SK-N-SH (cell line): ENCODE measurements at regions not wholly inside any gene's neighbourhood (a gene's known extent, or its start where the extent isn't known, plus 50 kb on each side); places are given as distances from the start of the nearest gene placed in this dataset.

Experiments
- CTCF ChIA-PET: fragments of 300-600, 350-600 bp; formaldehyde crosslinking; extraction: SDS; loops from one replicate; lab custom pipeline; 2021; lab: Yijun Ruan, JAX
- POLR2A ChIA-PET: fragments of 350-600 bp; sonication (Branson Sonifier 250); formaldehyde crosslinking; extraction: SDS; loops from one replicate; lab custom pipeline; 2020; ENCODE audit warnings: antibody characterized with exemption, inconsistent platforms; lab: Yijun Ruan, JAX
- DNase-seq: peaks from one replicate; pipeline ENCODE4 v3.0.0; 2012
- H2AFZ ChIP-seq: fragments of 200-600 bp; sonication (generic); 2 replicates; pipeline ENCODE4 v1.8.1; 2016; ENCODE audit warnings: antibody characterized with exemption, mild to moderate bottlenecking, low read depth
- H3F3A ChIP-seq: fragments of 200-600 bp; sonication (generic); replicated peaks from 2 replicates; pipeline ENCODE3; 2016; ENCODE audit warnings: antibody characterized with exemption, mild to moderate bottlenecking; ENCODE audit not compliant: insufficient read depth
- H3K27ac ChIP-seq, 2 experiments: fragments of 200-500 bp in 1 of 2; fragments of 200-600 bp in 1 of 2; sonication (Bioruptor generic) in 1 of 2; sonication (generic), shearing (Covaris generic) in 1 of 2; 2 replicates each; pipeline versions ENCODE4 v1.5.1 to v1.6.1; 2014 to 2016; ENCODE audit warnings: low read depth in 2 of 2, inconsistent platforms in 1 of 2, low read length in 1 of 2, mild to moderate bottlenecking in 1 of 2, mixed read lengths in 1 of 2
- H3K27me3 ChIP-seq: fragments of 200-600 bp; sonication (generic), shearing (Covaris generic); 2 replicates; pipeline ENCODE4 v1.6.1; 2016; ENCODE audit warnings: mixed run types; ENCODE audit not compliant: insufficient read depth
- H3K36me3 ChIP-seq, 2 experiments: fragments of 200-500 bp in 1 of 2; fragments of 200-600 bp in 1 of 2; sonication (Bioruptor generic) in 1 of 2; sonication (generic) in 1 of 2; replicated peaks in 1 of 2; 2 replicates each; pipeline versions ENCODE3 to v1.5.1; 2014 to 2016; ENCODE audit warnings: low read length in 1 of 2, mild to moderate bottlenecking in 1 of 2; ENCODE audit not compliant: insufficient read depth in 2 of 2, control insufficient read depth in 1 of 2
- H3K4me1 ChIP-seq, 2 experiments: fragments of 200-500 bp in 1 of 2; fragments of 200-600 bp in 1 of 2; sonication (Bioruptor generic) in 1 of 2; sonication (generic), shearing (Covaris generic) in 1 of 2; 2 replicates each; pipeline versions ENCODE4 v1.5.1 to v1.6.1; 2014 to 2016; ENCODE audit warnings: low read depth in 1 of 2, low read length in 1 of 2, mixed run types in 1 of 2; ENCODE audit not compliant: insufficient read depth in 2 of 2, control insufficient read depth in 1 of 2
- H3K4me2 ChIP-seq: fragments of 200-600 bp; sonication (generic), shearing (Covaris generic); 2 replicates; pipeline ENCODE4 v1.6.1; 2017; ENCODE audit warnings: mixed run types
- H3K4me3 ChIP-seq, 2 experiments: fragments of 200-500 bp in 1 of 2; fragments of 200-600 bp in 1 of 2; sonication (Bioruptor generic) in 1 of 2; sonication (generic), shearing (Covaris generic) in 1 of 2; 2 replicates each; pipeline versions ENCODE4 v1.5.1 to v1.8.1; 2014 to 2016; ENCODE audit warnings: low read depth in 2 of 2, inconsistent platforms in 1 of 2, low read length in 1 of 2, mild to moderate bottlenecking in 1 of 2, mixed read lengths in 1 of 2, moderate library complexity in 1 of 2
- H3K79me2 ChIP-seq: fragments of 200-600 bp; sonication (generic); 2 replicates; pipeline ENCODE4 v1.8.1; 2017; ENCODE audit warnings: mild to moderate bottlenecking; ENCODE audit not compliant: insufficient read depth
- H3K9ac ChIP-seq: fragments of 200-600 bp; sonication (generic); 2 replicates; pipeline ENCODE4 v1.6.1; 2017; ENCODE audit warnings: mixed run types
- H3K9me2 ChIP-seq: fragments of 200-600 bp; sonication (generic); 2 replicates; pipeline ENCODE4 v1.6.1; 2017; ENCODE audit warnings: mixed run types
- H3K9me3 ChIP-seq: fragments of 200-600 bp; sonication (generic); 2 replicates; pipeline ENCODE4 v1.6.1; 2017; ENCODE audit warnings: mixed run types, mild to moderate bottlenecking, moderate library complexity
- H4K20me1 ChIP-seq: fragments of 200-600 bp; sonication (generic); 2 replicates; pipeline ENCODE4 v1.6.1; 2017; ENCODE audit warnings: mild to moderate bottlenecking, mixed run types; ENCODE audit not compliant: insufficient read depth
- CHD2 ChIP-seq: fragments of 150-350 bp; IDR thresholded peaks from 2 replicates; pipeline ENCODE4 v1.6.1; 2018; ENCODE audit warnings: low read length; ENCODE audit not compliant: partially characterized antibody
- EP300 ChIP-seq, 2 experiments: IDR thresholded peaks; 2 replicates each; pipeline versions ENCODE4 v1.4.0 to v1.6.1; 2012; ENCODE audit warnings: borderline replicate concordance in 1 of 2, low read depth in 1 of 2, low read length in 1 of 2
- EZH2phosphoT487 ChIP-seq: fragments of 200-600 bp; sonication (generic); IDR thresholded peaks from 2 replicates; pipeline ENCODE4 v1.6.1; 2017; ENCODE audit warnings: low read depth, mixed run types, mild to moderate bottlenecking, antibody characterized with exemption, moderate library complexity, borderline replicate concordance
- FOSL2 ChIP-seq: IDR thresholded peaks from 2 replicates; pipeline ENCODE4 v1.4.0; 2012; ENCODE audit warnings: low read depth, mild to moderate bottlenecking, moderate library complexity, borderline replicate concordance
- GATA2 ChIP-seq: sonication (generic); formaldehyde crosslinking; IDR thresholded peaks from 2 replicates; pipeline ENCODE4 v1.5.0; 2020; ENCODE audit warnings: mild to moderate bottlenecking, missing genetic modification reagents
- MEF2A ChIP-seq: IDR thresholded peaks from 2 replicates; pipeline ENCODE4 v1.4.0; 2012; ENCODE audit warnings: low read depth, borderline replicate concordance
- MXI1 ChIP-seq: IDR thresholded peaks from 2 replicates; pipeline ENCODE4 v1.6.1; 2012; ENCODE audit warnings: mild to moderate bottlenecking, low read depth, low read length, improper control_type of control experiment
- NFIC ChIP-seq: IDR thresholded peaks from 2 replicates; pipeline ENCODE4 v1.4.0; 2012; ENCODE audit warnings: borderline replicate concordance
- POLR2AphosphoS5 ChIP-seq: IDR thresholded peaks from 2 replicates; pipeline ENCODE4 v1.6.1; 2012; ENCODE audit warnings: low read depth, low read length
- RAD21 ChIP-seq: IDR thresholded peaks from 2 replicates; pipeline ENCODE4 v1.6.1; 2012; ENCODE audit warnings: mild to moderate bottlenecking, low read length
- RCOR1 ChIP-seq: fragments of 150-350 bp; IDR thresholded peaks from 2 replicates; pipeline ENCODE4 v1.6.1; 2017; ENCODE audit warnings: antibody characterized with exemption, low read length
- RFX5 ChIP-seq: IDR thresholded peaks from 2 replicates; pipeline ENCODE4 v1.6.1; 2012; ENCODE audit warnings: mild to moderate bottlenecking, improper control_type of control experiment, low read length
- SIN3A ChIP-seq: IDR thresholded peaks from 2 replicates; pipeline ENCODE4 v1.6.1; 2012; ENCODE audit warnings: low read depth, mild to moderate bottlenecking, low read length, moderate library complexity, borderline replicate concordance
- SMC3 ChIP-seq: IDR thresholded peaks from 2 replicates; pipeline ENCODE4 v1.6.1; 2012; ENCODE audit warnings: low read depth, low read length, improper control_type of control experiment
- TAF1 ChIP-seq: IDR thresholded peaks from 2 replicates; pipeline ENCODE4 v1.6.1; 2012; ENCODE audit warnings: low read depth, mild to moderate bottlenecking, low read length, moderate library complexity, borderline replicate concordance
- TEAD4 ChIP-seq: IDR thresholded peaks from 2 replicates; pipeline ENCODE4 v1.4.0; 2012; ENCODE audit warnings: mild to moderate bottlenecking, borderline replicate concordance; ENCODE audit not compliant: insufficient read depth
- ZBTB33 ChIP-seq: IDR thresholded peaks from 2 replicates; pipeline ENCODE4 v1.4.0; 2012; ENCODE audit warnings: low read depth, borderline replicate concordance
- WGBS: methylation state at CpG from one replicate; pipeline ENCODE4 v1.1.6; 2017; ENCODE audit warnings: low lambda C conversion rate; 5-methylcytosine and 5-hydroxymethylcytosine counted together
- TF ChIP-seq, protein P1 (sequence below): fragments of 200-600 bp; sonication (generic); IDR thresholded peaks from 2 replicates; pipeline ENCODE4 v1.6.1; 2017; ENCODE audit warnings: antibody characterized with exemption, mild to moderate bottlenecking, moderate library complexity

DNA sequence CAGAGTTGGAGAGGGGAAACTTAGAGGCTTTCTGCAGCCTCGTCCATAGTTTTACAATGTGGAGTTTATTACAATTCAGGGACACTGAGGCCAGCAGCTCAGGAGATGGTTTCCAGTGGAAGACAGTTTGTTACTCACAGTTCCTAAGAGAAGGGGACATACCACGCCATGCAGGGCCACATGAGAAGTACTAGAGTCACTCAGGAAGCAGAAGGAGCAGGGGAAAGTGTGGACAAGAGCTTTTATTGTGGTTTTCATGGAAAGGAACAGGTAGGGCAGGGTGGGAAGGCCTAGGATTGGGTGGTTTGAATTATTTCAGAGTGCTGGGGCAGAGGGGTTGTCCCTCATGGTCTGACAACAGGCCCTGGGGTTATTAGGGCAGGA is 292.1 kb upstream of the IGFBP3 start:
- Histone ChIP-seq H3K9me3 (no peaks in the 10 kb centered on the region), H3K4me1 (no peaks in the 10 kb centered on the region)
- POLR2A ChIA-PET, result interaction anchor here (1.2 kb wide), 1 partner anchor 322 kb away, joined by 3 read pairs; no protein-coding TSS in a partner anchor

GRCh38 chr7:46212425-46213153 is 291.5 kb upstream of the IGFBP3 start:
- POLR2A ChIA-PET, result interaction anchor here (1.2 kb wide), 1 partner anchor 322 kb away, joined by 3 read pairs; no protein-coding TSS in a partner anchor
- Histone ChIP-seq H3K27ac (no peak overlapping the region), H3K4me2 (no peak overlapping the region), H3K4me3 (no peak overlapping the region), H3K9me3 (no peaks in the 10 kb centered on the region), H3K27me3 (no peaks in the 10 kb centered on the region), H3K79me2 (no peaks in the 10 kb centered on the region), H3F3A (no peaks in the 10 kb centered on the region), H3K9ac (no peak overlapping the region), H3K36me3 (no peaks in the 10 kb centered on the region), H3K9me2 (no peaks in the 10 kb centered on the region), H4K20me1 (no peaks in the 10 kb centered on the region), H3K4me1 (no peaks in the 10 kb centered on the region), H2AFZ (no peak overlapping the region)
- TF ChIP-seq RCOR1 (no peak), TEAD4 (no peak), MXI1 (no peak), SMC3 (no peak), ZBTB33 (no peak), TAF1 (no peak), EZH2phosphoT487 (no peak), POLR2AphosphoS5 (no peak), NFIC (no peak), MEF2A (no peak), GATA2 (CRISPR knock-in tag) (no peak), FOSL2 (no peak), EP300 (IDR thresholded peaks at IDR 0.05; ENCODE audit: borderline replicate concordance in 1 of 2, low read depth in 1 of 2, low read length in 1 of 2) (no peak), RAD21 (no peak)
- 56% methylated on average over 8 of the region's 8 CpGs for WGBS
- CTCF ChIA-PET, result no interaction called here
- no peak for DNase-seq

More for the DNA sequence above, 292.1 kb upstream of the IGFBP3 start:
- Histone ChIP-seq H4K20me1 (no peaks in the 10 kb centered on the region), H3F3A (no peaks in the 10 kb centered on the region), H3K4me3 (no peak overlapping the region), H3K9me2 (no peaks in the 10 kb centered on the region), H3K36me3 (no peaks in the 10 kb centered on the region), H3K9ac (no peak overlapping the region), H3K79me2 (no peaks in the 10 kb centered on the region), H3K27me3 (no peaks in the 10 kb centered on the region), H2AFZ (no peak overlapping the region), H3K27ac (no peak overlapping the region), H3K4me2 (no peak overlapping the region)
- no peak for DNase-seq
- 59% methylated on average over 2 of the region's 2 CpGs for WGBS
- CTCF ChIA-PET, result no interaction called here
- TF ChIP-seq TAF1 (no peak), SMC3 (no peak), POLR2AphosphoS5 (no peak), SIN3A (no peak), RFX5 (no peak), CHD2 (no peak)
- TF ChIP-seq, protein P1, sequence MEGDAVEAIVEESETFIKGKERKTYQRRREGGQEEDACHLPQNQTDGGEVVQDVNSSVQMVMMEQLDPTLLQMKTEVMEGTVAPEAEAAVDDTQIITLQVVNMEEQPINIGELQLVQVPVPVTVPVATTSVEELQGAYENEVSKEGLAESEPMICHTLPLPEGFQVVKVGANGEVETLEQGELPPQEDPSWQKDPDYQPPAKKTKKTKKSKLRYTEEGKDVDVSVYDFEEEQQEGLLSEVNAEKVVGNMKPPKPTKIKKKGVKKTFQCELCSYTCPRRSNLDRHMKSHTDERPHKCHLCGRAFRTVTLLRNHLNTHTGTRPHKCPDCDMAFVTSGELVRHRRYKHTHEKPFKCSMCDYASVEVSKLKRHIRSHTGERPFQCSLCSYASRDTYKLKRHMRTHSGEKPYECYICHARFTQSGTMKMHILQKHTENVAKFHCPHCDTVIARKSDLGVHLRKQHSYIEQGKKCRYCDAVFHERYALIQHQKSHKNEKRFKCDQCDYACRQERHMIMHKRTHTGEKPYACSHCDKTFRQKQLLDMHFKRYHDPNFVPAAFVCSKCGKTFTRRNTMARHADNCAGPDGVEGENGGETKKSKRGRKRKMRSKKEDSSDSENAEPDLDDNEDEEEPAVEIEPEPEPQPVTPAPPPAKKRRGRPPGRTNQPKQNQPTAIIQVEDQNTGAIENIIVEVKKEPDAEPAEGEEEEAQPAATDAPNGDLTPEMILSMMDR, result no peak
